WTC11 (cell line): ENCODE measurements at regions not wholly inside any gene's neighbourhood (a gene's known extent, or its start where the extent isn't known, plus 50 kb on each side); places are given as distances from the start of the nearest gene placed in this dataset.
A peak's percentile ranks its signal among the peaks of the same experiment; 100 is the strongest.

Source experiments
- ATAC-seq: fragments of 200-7000 bp; cut with Tn5 transposase; 2 replicates; pipeline ENCODE4 v1.10.0; 2021; ENCODE audit warnings: mild to moderate bottlenecking, moderate library complexity
- CTCF ChIA-PET: fragments of 300-600 bp; sonication (Branson Sonifier 250); formaldehyde crosslinking; loops from one replicate; lab custom pipeline; 2021; ENCODE audit warnings: antibody characterized with exemption; lab: Charles Lee
- POLR2A ChIA-PET: fragments of 350-600 bp; sonication (Branson Sonifier 250); formaldehyde crosslinking; loops from one replicate; lab custom pipeline; 2021; ENCODE audit warnings: antibody characterized with exemption; lab: Charles Lee
- DNase-seq: peaks from one replicate; pipeline ENCODE4 v3.0.0; 2021; ENCODE audit warnings: low spot score
- H3K27ac Mint-ChIP-seq: 2 replicates; pipeline ENCODE4 v1.8.0; 2021; ENCODE audit warnings: mixed read lengths
- H3K27me3 Mint-ChIP-seq: 2 replicates; pipeline ENCODE4 v1.8.0; 2021; ENCODE audit warnings: low read depth, mild to moderate bottlenecking, moderate library complexity, mixed read lengths
- H3K36me3 Mint-ChIP-seq: 2 replicates; pipeline ENCODE4 v1.8.0; 2021; ENCODE audit warnings: mixed read lengths
- H3K4me1 Mint-ChIP-seq: 2 replicates; pipeline ENCODE4 v1.8.0; 2022; ENCODE audit warnings: mixed read lengths
- H3K4me3 Mint-ChIP-seq: 2 replicates; pipeline ENCODE4 v1.8.0; 2021; ENCODE audit warnings: mild to moderate bottlenecking, moderate library complexity, mixed read lengths
- H3K9me3 Mint-ChIP-seq: 2 replicates; pipeline ENCODE4 v1.8.0; 2021; ENCODE audit warnings: mixed read lengths
- ATF2 ChIP-seq: sonication (generic); formaldehyde crosslinking; IDR thresholded peaks from 2 replicates; pipeline ENCODE4 v1.8.1; 2022; ENCODE audit warnings: low read depth, missing genetic modification reagents, borderline replicate concordance
- CBFB ChIP-seq: sonication (generic); formaldehyde crosslinking; IDR thresholded peaks from 2 replicates; pipeline ENCODE4 v1.8.1; 2022; ENCODE audit warnings: mild to moderate bottlenecking, low read depth, missing genetic modification reagents
- CDX4 ChIP-seq: fragments of 250-450 bp; sonication (Bioruptor Pico); IDR thresholded peaks from 2 replicates; pipeline ENCODE4 v1.9.0; 2021; ENCODE audit warnings: moderate library complexity, mild to moderate bottlenecking, inconsistent platforms, borderline replicate concordance
- E2F5 ChIP-seq: sonication (generic); formaldehyde crosslinking; IDR thresholded peaks from 2 replicates; pipeline ENCODE4 v1.8.1; 2022; ENCODE audit warnings: mild to moderate bottlenecking, moderate library complexity, missing genetic modification reagents
- EMX1 ChIP-seq: fragments of 250-450 bp; sonication (Bioruptor Pico); IDR thresholded peaks from 2 replicates; pipeline ENCODE4 v1.8.0; 2021; ENCODE audit warnings: mild to moderate bottlenecking
- ESRRA ChIP-seq: sonication (generic); formaldehyde crosslinking; IDR thresholded peaks from 2 replicates; pipeline ENCODE4 v1.8.1; 2022; ENCODE audit warnings: mild to moderate bottlenecking, missing genetic modification reagents, borderline replicate concordance
- ETV6 ChIP-seq: sonication (generic); formaldehyde crosslinking; IDR thresholded peaks from 2 replicates; pipeline ENCODE4 v1.8.1; 2022; ENCODE audit warnings: mild to moderate bottlenecking, missing genetic modification reagents
- GRHL2 ChIP-seq: fragments of 250-450 bp; sonication (Bioruptor Pico); IDR thresholded peaks from 2 replicates; pipeline ENCODE4 v1.8.0; 2022; ENCODE audit warnings: mild to moderate bottlenecking, moderate library complexity; ENCODE audit not compliant: insufficient replicate concordance, severe bottlenecking
- IRF2 ChIP-seq: sonication (generic); formaldehyde crosslinking; IDR thresholded peaks from 2 replicates; pipeline ENCODE4 v1.8.0; 2022; ENCODE audit warnings: low read depth, missing genetic modification reagents, borderline replicate concordance
- RELA ChIP-seq: sonication (generic); formaldehyde crosslinking; IDR thresholded peaks from 2 replicates; pipeline ENCODE4 v1.8.1; 2022; ENCODE audit warnings: missing genetic modification reagents, mild to moderate bottlenecking, borderline replicate concordance
- SMAD3 ChIP-seq: sonication (generic); formaldehyde crosslinking; IDR thresholded peaks from 2 replicates; pipeline ENCODE4 v1.8.0; 2022; ENCODE audit warnings: missing genetic modification reagents, mild to moderate bottlenecking, borderline replicate concordance
- SP1 ChIP-seq: sonication (generic); formaldehyde crosslinking; conservative IDR thresholded peaks from 2 replicates; pipeline ENCODE4 v1.8.1; 2022; ENCODE audit warnings: missing genetic modification reagents
- TEAD1 ChIP-seq: sonication (generic); formaldehyde crosslinking; IDR thresholded peaks from 2 replicates; pipeline ENCODE4 v1.8.0; 2022; ENCODE audit warnings: mild to moderate bottlenecking, missing genetic modification reagents
- ZNF423 ChIP-seq: fragments of 250-450 bp; sonication (Bioruptor Pico); IDR thresholded peaks from 2 replicates; pipeline ENCODE4 v2.1.2; 2022; ENCODE audit warnings: mild to moderate bottlenecking, moderate library complexity
- ZNF425 ChIP-seq: fragments of 250-450 bp; sonication (Bioruptor Pico); conservative IDR thresholded peaks from 2 replicates; pipeline ENCODE4 v1.9.0; 2021; ENCODE audit warnings: mild to moderate bottlenecking
- TF ChIP-seq, protein P1 (sequence below): fragments of 200-600 bp; IDR thresholded peaks from 2 replicates; pipeline ENCODE4 v1.8.0; 2022; ENCODE audit warnings: antibody characterized with exemption
- TF ChIP-seq, protein P2 (sequence below): sonication (generic); formaldehyde crosslinking; IDR thresholded peaks from 2 replicates; pipeline ENCODE4 v1.8.1; 2022; ENCODE audit warnings: missing genetic modification reagents, borderline replicate concordance
- TF ChIP-seq, protein P3 (sequence below): sonication (generic); formaldehyde crosslinking; IDR thresholded peaks from 2 replicates; pipeline ENCODE4 v1.8.1; 2022; ENCODE audit warnings: mild to moderate bottlenecking, missing genetic modification reagents, moderate library complexity, borderline replicate concordance
- TF ChIP-seq, protein P4 (sequence below): sonication (generic); formaldehyde crosslinking; IDR thresholded peaks from 2 replicates; pipeline ENCODE4 v1.8.1; 2023; ENCODE audit warnings: mild to moderate bottlenecking, missing genetic modification reagents, moderate library complexity

- no peak for TF ChIP-seq CDX4 (CRISPR knock-in tag)
- TF ChIP-seq SMAD3 (CRISPR knock-in tag): no peak
- TF ChIP-seq, protein P1, sequence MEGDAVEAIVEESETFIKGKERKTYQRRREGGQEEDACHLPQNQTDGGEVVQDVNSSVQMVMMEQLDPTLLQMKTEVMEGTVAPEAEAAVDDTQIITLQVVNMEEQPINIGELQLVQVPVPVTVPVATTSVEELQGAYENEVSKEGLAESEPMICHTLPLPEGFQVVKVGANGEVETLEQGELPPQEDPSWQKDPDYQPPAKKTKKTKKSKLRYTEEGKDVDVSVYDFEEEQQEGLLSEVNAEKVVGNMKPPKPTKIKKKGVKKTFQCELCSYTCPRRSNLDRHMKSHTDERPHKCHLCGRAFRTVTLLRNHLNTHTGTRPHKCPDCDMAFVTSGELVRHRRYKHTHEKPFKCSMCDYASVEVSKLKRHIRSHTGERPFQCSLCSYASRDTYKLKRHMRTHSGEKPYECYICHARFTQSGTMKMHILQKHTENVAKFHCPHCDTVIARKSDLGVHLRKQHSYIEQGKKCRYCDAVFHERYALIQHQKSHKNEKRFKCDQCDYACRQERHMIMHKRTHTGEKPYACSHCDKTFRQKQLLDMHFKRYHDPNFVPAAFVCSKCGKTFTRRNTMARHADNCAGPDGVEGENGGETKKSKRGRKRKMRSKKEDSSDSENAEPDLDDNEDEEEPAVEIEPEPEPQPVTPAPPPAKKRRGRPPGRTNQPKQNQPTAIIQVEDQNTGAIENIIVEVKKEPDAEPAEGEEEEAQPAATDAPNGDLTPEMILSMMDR: no peak
- TF ChIP-seq SP1 (CRISPR knock-in tag): no peak
- TF ChIP-seq IRF2: no peak
- TF ChIP-seq RELA: no peak
- TF ChIP-seq ETV6: no peak
- TF ChIP-seq, protein P2, sequence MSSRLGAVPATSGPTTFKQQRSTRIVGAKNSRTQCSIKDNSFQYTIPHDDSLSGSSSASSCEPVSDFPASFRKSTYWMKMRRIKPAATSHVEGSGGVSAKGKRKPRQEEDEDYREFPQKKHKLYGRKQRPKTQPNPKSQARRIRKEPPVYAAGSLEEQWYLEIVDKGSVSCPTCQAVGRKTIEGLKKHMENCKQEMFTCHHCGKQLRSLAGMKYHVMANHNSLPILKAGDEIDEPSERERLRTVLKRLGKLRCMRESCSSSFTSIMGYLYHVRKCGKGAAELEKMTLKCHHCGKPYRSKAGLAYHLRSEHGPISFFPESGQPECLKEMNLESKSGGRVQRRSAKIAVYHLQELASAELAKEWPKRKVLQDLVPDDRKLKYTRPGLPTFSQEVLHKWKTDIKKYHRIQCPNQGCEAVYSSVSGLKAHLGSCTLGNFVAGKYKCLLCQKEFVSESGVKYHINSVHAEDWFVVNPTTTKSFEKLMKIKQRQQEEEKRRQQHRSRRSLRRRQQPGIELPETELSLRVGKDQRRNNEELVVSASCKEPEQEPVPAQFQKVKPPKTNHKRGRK: no peak
- no peak for TF ChIP-seq EMX1 (CRISPR knock-in tag)
- TF ChIP-seq, protein P3, sequence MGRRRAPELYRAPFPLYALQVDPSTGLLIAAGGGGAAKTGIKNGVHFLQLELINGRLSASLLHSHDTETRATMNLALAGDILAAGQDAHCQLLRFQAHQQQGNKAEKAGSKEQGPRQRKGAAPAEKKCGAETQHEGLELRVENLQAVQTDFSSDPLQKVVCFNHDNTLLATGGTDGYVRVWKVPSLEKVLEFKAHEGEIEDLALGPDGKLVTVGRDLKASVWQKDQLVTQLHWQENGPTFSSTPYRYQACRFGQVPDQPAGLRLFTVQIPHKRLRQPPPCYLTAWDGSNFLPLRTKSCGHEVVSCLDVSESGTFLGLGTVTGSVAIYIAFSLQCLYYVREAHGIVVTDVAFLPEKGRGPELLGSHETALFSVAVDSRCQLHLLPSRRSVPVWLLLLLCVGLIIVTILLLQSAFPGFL (CRISPR knock-in tag): no peak
- no peak for TF ChIP-seq ESRRA (CRISPR knock-in tag)
- no peak overlapping the region for H3K4me3 Mint-ChIP-seq
- CTCF ChIA-PET: no interaction called here
- ATAC-seq (peak; percentile 83), DNase-seq (no peak)
- H3K27me3 Mint-ChIP-seq: no peaks in the 10 kb centered on the region
- POLR2A ChIA-PET: no interaction called here
- H3K36me3 Mint-ChIP-seq: no peaks in the 10 kb centered on the region
- peaks cover 17% of the 10 kb centered on the region for H3K4me1 Mint-ChIP-seq
- H3K27ac Mint-ChIP-seq: peak overlapping the region; percentile 41; the same call in 1 of the 2 replicates
- H3K9me3 Mint-ChIP-seq: no peaks in the 10 kb centered on the region
Observed at GRCh38 chr12:77337362-77337761, 272.0 kb upstream of the E2F7 start.

GRCh38 chr12:77334806-77335205 is 269.4 kb upstream of the E2F7 start:
- no peak overlapping the region for H3K27ac Mint-ChIP-seq
- ChIA-PET CTCF (no interaction called here), POLR2A (no interaction called here)
- no peaks in the 10 kb centered on the region for H3K27me3 Mint-ChIP-seq
- H3K36me3 Mint-ChIP-seq: no peaks in the 10 kb centered on the region
- ATAC-seq (no peak), DNase-seq (no peak)
- H3K4me1 Mint-ChIP-seq: peaks cover 13% of the 10 kb centered on the region
- H3K4me3 Mint-ChIP-seq: no peak overlapping the region
- TF ChIP-seq TEAD1 (no peak), CBFB (CRISPR knock-in tag) (no peak), ATF2 (CRISPR knock-in tag) (no peak), GRHL2 (CRISPR knock-in tag) (no peak), E2F5 (CRISPR knock-in tag) (no peak), ZNF423 (CRISPR knock-in tag) (no peak), ZNF425 (no peak)
- TF ChIP-seq, protein P4, sequence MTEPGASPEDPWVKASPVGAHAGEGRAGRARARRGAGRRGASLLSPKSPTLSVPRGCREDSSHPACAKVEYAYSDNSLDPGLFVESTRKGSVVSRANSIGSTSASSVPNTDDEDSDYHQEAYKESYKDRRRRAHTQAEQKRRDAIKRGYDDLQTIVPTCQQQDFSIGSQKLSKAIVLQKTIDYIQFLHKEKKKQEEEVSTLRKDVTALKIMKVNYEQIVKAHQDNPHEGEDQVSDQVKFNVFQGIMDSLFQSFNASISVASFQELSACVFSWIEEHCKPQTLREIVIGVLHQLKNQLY (CRISPR knock-in tag): no peak
- TF ChIP-seq, protein P3 (CRISPR knock-in tag): no peak
- H3K9me3 Mint-ChIP-seq: no peaks in the 10 kb centered on the region
